RWPE2 (cell line): ENCODE measurements at regions not wholly inside any gene's neighbourhood (a gene's known extent, or its start where the extent isn't known, plus 50 kb on each side); places are given as distances from the start of the nearest gene placed in this dataset.
"Not testable (repeated sequence)": the region's sequence is repeated elsewhere in the genome, so short reads cannot be mapped to it uniquely, and the experiment has no call there.

ENCODE experiments used
- ATAC-seq: fragments of 200-7000 bp; cut with Tn5 transposase; 3 replicates; pipeline ENCODE4 v1.9.1; 2021; ENCODE audit warnings: low read depth
- DNase-seq: peaks from one replicate; pipeline ENCODE4 v3.0.0-alpha.2; 2020; ENCODE audit warnings: low spot score
- H3K27ac ChIP-seq: fragments of 450-650 bp; 2 replicates; pipeline ENCODE4 v1.5.1; 2017; ENCODE audit warnings: mild to moderate bottlenecking; ENCODE audit not compliant: poor library complexity, severe bottlenecking
- H3K27me3 ChIP-seq: fragments of 250-450 bp; sonication (Bioruptor Pico); 2 replicates; pipeline ENCODE4 v1.5.1; 2021; ENCODE audit warnings: mild to moderate bottlenecking, moderate library complexity; ENCODE audit not compliant: insufficient read depth, poor library complexity, severe bottlenecking
- H3K36me3 ChIP-seq: fragments of 250-450 bp; sonication (Bioruptor Pico); 2 replicates; pipeline ENCODE4 v1.5.1; 2020; ENCODE audit warnings: low read depth, mild to moderate bottlenecking, moderate library complexity
- H3K4me1 ChIP-seq: fragments of 250-450 bp; sonication (Bioruptor Pico); 2 replicates; pipeline ENCODE4 v1.5.1; 2021; ENCODE audit warnings: mild to moderate bottlenecking, moderate library complexity; ENCODE audit not compliant: insufficient read depth, poor library complexity, severe bottlenecking
- H3K4me3 ChIP-seq: fragments of 250-450 bp; sonication (Bioruptor Pico); 2 replicates; pipeline ENCODE4 v1.5.1; 2021; ENCODE audit warnings: mild to moderate bottlenecking, moderate library complexity; ENCODE audit not compliant: severe bottlenecking
- H3K9me3 ChIP-seq: fragments of 250-450 bp; sonication (Bioruptor Pico); 2 replicates; pipeline ENCODE4 v1.5.1; 2021; ENCODE audit warnings: mild to moderate bottlenecking, moderate library complexity; ENCODE audit not compliant: severe bottlenecking
- TF ChIP-seq, protein P1 (sequence below): fragments of 450-650 bp; IDR thresholded peaks from one replicate; pipeline ENCODE4 v1.5.1; 2017; ENCODE audit warnings: mild to moderate bottlenecking, moderate library complexity; ENCODE audit not compliant: poor library complexity, severe bottlenecking

GRCh38 chr2:142796588-142796987 is 80.9 kb upstream of the KYNU start:
- Histone ChIP-seq H3K4me1 (no peaks in the 10 kb centered on the region), H3K4me3 (no peak overlapping the region), H3K27ac (no peak overlapping the region), H3K36me3 (no peaks in the 10 kb centered on the region), H3K27me3 (no peaks in the 10 kb centered on the region), H3K9me3 (no peaks in the 10 kb centered on the region)
- TF ChIP-seq, protein P1, sequence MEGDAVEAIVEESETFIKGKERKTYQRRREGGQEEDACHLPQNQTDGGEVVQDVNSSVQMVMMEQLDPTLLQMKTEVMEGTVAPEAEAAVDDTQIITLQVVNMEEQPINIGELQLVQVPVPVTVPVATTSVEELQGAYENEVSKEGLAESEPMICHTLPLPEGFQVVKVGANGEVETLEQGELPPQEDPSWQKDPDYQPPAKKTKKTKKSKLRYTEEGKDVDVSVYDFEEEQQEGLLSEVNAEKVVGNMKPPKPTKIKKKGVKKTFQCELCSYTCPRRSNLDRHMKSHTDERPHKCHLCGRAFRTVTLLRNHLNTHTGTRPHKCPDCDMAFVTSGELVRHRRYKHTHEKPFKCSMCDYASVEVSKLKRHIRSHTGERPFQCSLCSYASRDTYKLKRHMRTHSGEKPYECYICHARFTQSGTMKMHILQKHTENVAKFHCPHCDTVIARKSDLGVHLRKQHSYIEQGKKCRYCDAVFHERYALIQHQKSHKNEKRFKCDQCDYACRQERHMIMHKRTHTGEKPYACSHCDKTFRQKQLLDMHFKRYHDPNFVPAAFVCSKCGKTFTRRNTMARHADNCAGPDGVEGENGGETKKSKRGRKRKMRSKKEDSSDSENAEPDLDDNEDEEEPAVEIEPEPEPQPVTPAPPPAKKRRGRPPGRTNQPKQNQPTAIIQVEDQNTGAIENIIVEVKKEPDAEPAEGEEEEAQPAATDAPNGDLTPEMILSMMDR = no peak
- ATAC-seq (no peak), DNase-seq (no peak)

DNA sequence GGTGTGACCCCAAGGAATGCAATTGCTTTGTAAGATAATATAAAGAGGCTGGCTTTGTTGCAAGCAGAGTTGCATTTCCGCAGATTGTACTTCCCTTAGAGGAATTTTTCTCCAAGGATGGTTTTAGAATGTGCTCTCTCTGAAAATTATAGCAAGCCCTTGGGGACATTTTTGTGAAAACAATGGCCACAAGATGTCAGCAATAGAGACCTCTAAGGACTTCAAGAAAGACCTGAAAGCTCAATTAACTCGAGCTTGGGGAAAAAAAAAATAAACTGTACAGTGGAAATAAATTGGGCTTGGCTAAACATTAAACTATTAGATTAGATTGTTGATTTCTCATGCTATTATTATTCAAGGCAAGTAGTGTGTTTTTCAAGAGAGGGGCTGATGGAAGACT is 81.3 kb upstream of the KYNU start:
- no peaks in the 10 kb centered on the region for H3K36me3 ChIP-seq
- no peaks in the 10 kb centered on the region for H3K4me1 ChIP-seq
- no peaks in the 10 kb centered on the region for H3K9me3 ChIP-seq
- ATAC-seq (no peak), DNase-seq (no peak)
- TF ChIP-seq, protein P1 = no peak
- no peaks in the 10 kb centered on the region for H3K27me3 ChIP-seq
- H3K4me3 ChIP-seq = no peak overlapping the region
- no peak overlapping the region for H3K27ac ChIP-seq

DNA sequence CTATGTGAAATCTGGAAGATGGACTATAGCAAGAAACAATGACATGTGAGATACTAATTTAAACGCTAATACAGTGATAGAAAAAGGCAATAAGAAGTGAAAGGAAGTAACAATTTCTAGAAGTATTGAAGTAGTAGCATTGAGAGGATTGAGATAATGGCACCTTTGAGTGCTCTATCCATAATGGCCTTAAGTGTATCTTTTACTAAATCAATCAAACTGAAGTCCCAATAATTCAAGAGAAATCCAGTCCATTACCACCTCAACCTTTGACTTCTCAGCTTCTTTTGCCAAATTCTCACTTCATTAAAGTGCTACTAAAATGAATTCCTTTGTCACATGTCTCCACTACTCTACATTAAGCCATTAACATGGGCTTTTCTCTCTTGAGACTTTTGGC is 82.6 kb upstream of the KYNU start:
- no peaks in the 10 kb centered on the region for H3K27me3 ChIP-seq
- no peaks in the 10 kb centered on the region for H3K36me3 ChIP-seq
- no peak for DNase-seq
- H3K9me3 ChIP-seq = no peaks in the 10 kb centered on the region
- no peaks in the 10 kb centered on the region for H3K4me1 ChIP-seq
- no peak overlapping the region for H3K27ac ChIP-seq
- TF ChIP-seq, protein P1 = no peak
- no peak for ATAC-seq
- H3K4me3 ChIP-seq = no peak overlapping the region

GRCh38 chr2:142792328-142792727 is 85.1 kb upstream of the KYNU start:
- not testable (repeated sequence) for H3K4me1 ChIP-seq, H3K4me3 ChIP-seq, H3K27ac ChIP-seq, DNase-seq, ATAC-seq, H3K9me3 ChIP-seq, H3K27me3 ChIP-seq, H3K36me3 ChIP-seq

GRCh38 chr2:142791335-142791734 is 86.1 kb upstream of the KYNU start:
- DNase-seq = no peak

More at GRCh38 chr2:142791335-142791734, 86.1 kb upstream of the KYNU start:
- H3K9me3 ChIP-seq = no peaks in the 10 kb centered on the region
- H3K4me3 ChIP-seq = no peak overlapping the region
- no peaks in the 10 kb centered on the region for H3K36me3 ChIP-seq
- TF ChIP-seq, protein P1 = no peak
- no peak overlapping the region for H3K27ac ChIP-seq
- no peaks in the 10 kb centered on the region for H3K4me1 ChIP-seq
- H3K27me3 ChIP-seq = no peaks in the 10 kb centered on the region
- ATAC-seq = no peak
